ENCODE measurements at regions not wholly inside any gene's neighbourhood (a gene's known extent, or its start where the extent isn't known, plus 50 kb on each side); places are given as distances from the start of the nearest gene placed in this dataset.

GRCh38 chr4:145347684-145348083 lies 134.0 kb upstream of the SMAD1 start:
- TF ChIP-seq CTCF (conservative IDR thresholded peaks at IDR 0.05; ENCODE audit: low read depth, low read length): no peak
- TF ChIP-seq EZH2phosphoT487 (IDR thresholded peaks at IDR 0.05; ENCODE audit: borderline replicate concordance, low read length): no peak
- no peak for TF ChIP-seq EZH2 (IDR thresholded peaks at IDR 0.05; ENCODE audit: low read length, unreplicated experiment)

Measured in PC-3 (cell line).